ENCODE measurements at regions not wholly inside any gene's neighbourhood (a gene's known extent, or its start where the extent isn't known, plus 50 kb on each side); places are given as distances from the start of the nearest gene placed in this dataset.

GRCh38 chr21:28811860-28812259, 180.8 kb downstream of the LTN1 start:
- intact Hi-C loops (cut with micrococcal nuclease) = no loop called here
- H3K4me1 Mint-ChIP-seq = no peaks in the 10 kb centered on the region
- no peak for DNase-seq
- Histone ChIP-seq H3K4me1 (ENCODE audit: control insufficient read depth in 1 of 2, insufficient read depth in 2 of 2, low read length in 2 of 2) (no peaks in the 10 kb centered on the region), H3K36me3 (replicated peaks in 1 of 2; ENCODE audit: control insufficient read depth in 1 of 2, insufficient read depth in 2 of 2, low read length in 2 of 2) (no peaks in the 10 kb centered on the region), H3K4me2 (replicated peaks; ENCODE audit: extremely low read depth, low read length, poor library complexity, severe bottlenecking) (no peak overlapping the region), H3K4me3 (replicated peaks in 1 of 3; ENCODE audit: low read depth in 2 of 3, low read length in 3 of 3) (no peak overlapping the region), H3K27me3 (ENCODE audit: control insufficient read depth in 2 of 2, insufficient read depth in 2 of 2, low read length in 2 of 2) (no peaks in the 10 kb centered on the region), H3K27ac (ENCODE audit: low read depth in 1 of 2, low read length in 2 of 2) (no peak overlapping the region), H3K9ac (ENCODE audit: insufficient read depth, low read length, poor library complexity, severe bottlenecking) (no peak overlapping the region), H3K9me3 (replicated peaks in 1 of 2; ENCODE audit: control insufficient read depth in 1 of 2, insufficient read depth in 1 of 2, low read length in 2 of 2) (peaks cover 0 to 6% of the 10 kb centered on the region in 2 donors), H2AFZ (ENCODE audit: insufficient read depth, low read depth, low read length, poor library complexity, severe bottlenecking) (no peak overlapping the region), H3K79me2 (ENCODE audit: insufficient read depth, low read length) (no peaks in the 10 kb centered on the region), H4K20me1 (ENCODE audit: insufficient read depth, low read length) (no peaks in the 10 kb centered on the region)
- 100% methylated on average over 2 of the region's 3 CpGs for WGBS (ENCODE audit: insufficient coverage)
- no peaks in the 10 kb centered on the region for H3K36me3 Mint-ChIP-seq
- TF ChIP-seq, protein P1, sequence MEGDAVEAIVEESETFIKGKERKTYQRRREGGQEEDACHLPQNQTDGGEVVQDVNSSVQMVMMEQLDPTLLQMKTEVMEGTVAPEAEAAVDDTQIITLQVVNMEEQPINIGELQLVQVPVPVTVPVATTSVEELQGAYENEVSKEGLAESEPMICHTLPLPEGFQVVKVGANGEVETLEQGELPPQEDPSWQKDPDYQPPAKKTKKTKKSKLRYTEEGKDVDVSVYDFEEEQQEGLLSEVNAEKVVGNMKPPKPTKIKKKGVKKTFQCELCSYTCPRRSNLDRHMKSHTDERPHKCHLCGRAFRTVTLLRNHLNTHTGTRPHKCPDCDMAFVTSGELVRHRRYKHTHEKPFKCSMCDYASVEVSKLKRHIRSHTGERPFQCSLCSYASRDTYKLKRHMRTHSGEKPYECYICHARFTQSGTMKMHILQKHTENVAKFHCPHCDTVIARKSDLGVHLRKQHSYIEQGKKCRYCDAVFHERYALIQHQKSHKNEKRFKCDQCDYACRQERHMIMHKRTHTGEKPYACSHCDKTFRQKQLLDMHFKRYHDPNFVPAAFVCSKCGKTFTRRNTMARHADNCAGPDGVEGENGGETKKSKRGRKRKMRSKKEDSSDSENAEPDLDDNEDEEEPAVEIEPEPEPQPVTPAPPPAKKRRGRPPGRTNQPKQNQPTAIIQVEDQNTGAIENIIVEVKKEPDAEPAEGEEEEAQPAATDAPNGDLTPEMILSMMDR (IDR thresholded peaks at IDR 0.05) = no peak
- peaks cover 2 to 21% (median 9%) of the 10 kb centered on the region in 7 donors for H3K9me3 Mint-ChIP-seq
- H3K27ac Mint-ChIP-seq = no peak overlapping the region
- H3K4me3 Mint-ChIP-seq = no peak overlapping the region
- H3K27me3 Mint-ChIP-seq (ENCODE audit: low read depth in 3 of 3) = peaks cover 0 to 1% (median 0%) of the 10 kb centered on the region in 3 donors

DNA sequence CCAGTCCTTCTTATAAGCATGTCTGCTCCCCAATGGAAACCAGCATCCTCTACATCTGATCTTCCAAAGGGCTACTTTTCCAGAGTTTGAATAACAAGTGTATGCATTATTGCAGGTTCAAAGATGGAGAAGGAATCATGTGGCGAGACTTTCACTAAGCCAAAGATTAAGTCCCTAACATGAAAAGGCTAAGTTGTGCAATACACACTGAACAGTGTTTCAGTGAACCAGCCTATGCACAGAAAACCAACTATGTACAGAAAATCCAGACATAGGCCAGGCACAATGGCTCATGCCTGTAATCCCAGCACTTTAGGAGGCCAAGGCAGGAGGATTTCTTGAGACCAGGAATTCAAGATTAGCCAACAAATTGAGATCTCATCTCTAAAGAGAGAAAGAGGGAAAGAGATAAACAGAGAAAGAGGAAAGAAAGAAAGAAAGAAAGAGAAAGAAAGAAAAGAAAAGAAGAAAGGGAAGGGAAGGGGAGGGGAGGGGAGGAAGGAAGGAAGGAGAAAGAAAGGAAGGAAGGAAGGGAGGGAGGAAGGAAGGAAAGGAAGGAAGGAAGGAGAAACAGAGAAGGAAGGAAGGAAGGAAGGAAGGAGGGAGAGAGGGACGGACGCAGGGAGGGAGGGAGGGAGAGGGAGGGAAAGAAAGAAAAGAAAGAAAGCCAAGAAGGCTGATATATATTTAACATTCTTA, 181.7 kb downstream of the LTN1 start:
- peaks cover 0 to 1% (median 0%) of the 10 kb centered on the region in 3 donors for H3K27me3 Mint-ChIP-seq (ENCODE audit: low read depth in 3 of 3)
- no peaks in the 10 kb centered on the region for H3K36me3 Mint-ChIP-seq
- H3K4me2 ChIP-seq (replicated peaks; ENCODE audit: extremely low read depth, low read length, poor library complexity, severe bottlenecking) = no peak overlapping the region
- H3K36me3 ChIP-seq (replicated peaks in 1 of 2; ENCODE audit: control insufficient read depth in 1 of 2, insufficient read depth in 2 of 2, low read length in 2 of 2) = no peaks in the 10 kb centered on the region
- H3K4me3 Mint-ChIP-seq = no peak overlapping the region
- no peak overlapping the region for H2AFZ ChIP-seq (ENCODE audit: insufficient read depth, low read depth, low read length, poor library complexity, severe bottlenecking)
- no peaks in the 10 kb centered on the region for H3K4me1 ChIP-seq (ENCODE audit: control insufficient read depth in 1 of 2, insufficient read depth in 2 of 2, low read length in 2 of 2)
- H4K20me1 ChIP-seq (ENCODE audit: insufficient read depth, low read length) = no peaks in the 10 kb centered on the region
- H3K4me3 ChIP-seq (replicated peaks in 1 of 3; ENCODE audit: low read depth in 2 of 3, low read length in 3 of 3) = no peak overlapping the region
- H3K79me2 ChIP-seq (ENCODE audit: insufficient read depth, low read length) = no peaks in the 10 kb centered on the region
- no peak for DNase-seq
- no peaks in the 10 kb centered on the region for H3K4me1 Mint-ChIP-seq
- H3K9ac ChIP-seq (ENCODE audit: insufficient read depth, low read length, poor library complexity, severe bottlenecking) = no peak overlapping the region
- TF ChIP-seq, protein P1 (IDR thresholded peaks at IDR 0.05) = no peak
- H3K27ac Mint-ChIP-seq = no peak overlapping the region
- H3K27ac ChIP-seq (ENCODE audit: low read depth in 1 of 2, low read length in 2 of 2) = no peak overlapping the region
- H3K9me3 Mint-ChIP-seq = peaks cover 4 to 21% (median 9%) of the 10 kb centered on the region in 7 donors
- WGBS (ENCODE audit: insufficient coverage) = no CpG with 5 or more reads among the region's 3 CpGs
- peaks cover 0 to 6% of the 10 kb centered on the region in 2 donors for H3K9me3 ChIP-seq (replicated peaks in 1 of 2; ENCODE audit: control insufficient read depth in 1 of 2, insufficient read depth in 1 of 2, low read length in 2 of 2)
- intact Hi-C loops (cut with micrococcal nuclease) = no loop called here
- no peaks in the 10 kb centered on the region for H3K27me3 ChIP-seq (ENCODE audit: control insufficient read depth in 2 of 2, insufficient read depth in 2 of 2, low read length in 2 of 2)
